T47D (cell line): ENCODE measurements at regions not wholly inside any gene's neighbourhood (a gene's known extent, or its start where the extent isn't known, plus 50 kb on each side); places are given as distances from the start of the nearest gene placed in this dataset.

Experiments
- DNase-seq, 2 experiments: peaks; one replicate each; pipeline versions ENCODE4 v3.0.0 to v3.0.0-alpha.2; 2011 to 2012; ENCODE audit warnings: low read depth in 1 of 2, low spot score in 1 of 2
- JUND ChIP-seq: IDR thresholded peaks from 2 replicates; pipeline ENCODE4 v1.6.1; 2012; ENCODE audit warnings: low read depth
- in situ Hi-C: cut with HindIII; loops from 2 replicates; pipeline ENCODE4 v1.10.0; 2016; ENCODE audit warnings: low sequenced_read_pairs, low pct_unique_long_range_greater_than_20kb

DNA sequence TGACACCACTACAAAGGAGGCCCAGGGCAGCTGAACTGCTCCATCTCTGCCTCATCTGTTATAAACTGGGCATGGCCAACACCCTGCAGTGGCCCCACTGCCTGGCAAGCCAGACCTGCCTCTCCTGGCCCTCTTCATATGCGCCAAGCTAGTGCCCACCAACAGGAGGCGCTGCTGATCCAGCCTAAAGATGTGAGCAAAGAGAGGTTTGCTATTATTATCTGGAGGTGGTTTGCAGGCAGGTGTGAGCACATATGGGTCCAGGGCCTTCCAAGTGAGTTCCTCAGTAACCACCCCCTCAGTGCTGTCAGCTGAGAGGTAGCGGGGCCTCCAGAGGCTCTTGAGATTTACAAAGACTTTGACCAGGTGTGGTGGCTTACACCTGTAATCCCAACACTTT is 232.2 kb downstream of the SYK start:
- in situ Hi-C loops, result no loop called here

DNA sequence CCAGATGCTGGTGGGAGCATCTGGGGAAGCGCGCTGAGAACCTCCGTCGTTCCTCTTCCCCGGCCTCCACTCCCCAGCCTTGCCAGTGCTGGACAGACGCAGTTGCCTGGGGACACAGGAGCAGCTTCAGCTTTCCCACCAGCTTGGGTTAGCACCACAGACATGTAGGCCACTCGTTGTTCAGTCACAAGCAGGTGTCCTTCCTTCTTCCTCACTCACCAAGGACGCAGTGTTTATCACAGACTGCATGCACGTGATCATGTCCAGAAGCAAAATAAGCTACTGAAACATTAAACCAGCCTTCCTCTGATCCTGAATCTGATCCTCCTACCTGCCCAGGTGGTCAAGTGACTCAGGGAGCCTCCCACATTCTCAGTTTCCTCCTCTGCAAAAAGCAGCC is 232.9 kb downstream of the SYK start:
- in situ Hi-C loops, result no loop called here
- DNase-seq, result no peak
- TF ChIP-seq JUND, result no peak

More for the DNA sequence above, 232.2 kb downstream of the SYK start:
- TF ChIP-seq JUND, result no peak
- DNase-seq, result no peak

- no peak for DNase-seq
- TF ChIP-seq JUND, result no peak
- in situ Hi-C loops, result no loop called here
These were observed 233.6 kb downstream of the SYK start for GRCh38 chr9:91034976-91035824.

DNA sequence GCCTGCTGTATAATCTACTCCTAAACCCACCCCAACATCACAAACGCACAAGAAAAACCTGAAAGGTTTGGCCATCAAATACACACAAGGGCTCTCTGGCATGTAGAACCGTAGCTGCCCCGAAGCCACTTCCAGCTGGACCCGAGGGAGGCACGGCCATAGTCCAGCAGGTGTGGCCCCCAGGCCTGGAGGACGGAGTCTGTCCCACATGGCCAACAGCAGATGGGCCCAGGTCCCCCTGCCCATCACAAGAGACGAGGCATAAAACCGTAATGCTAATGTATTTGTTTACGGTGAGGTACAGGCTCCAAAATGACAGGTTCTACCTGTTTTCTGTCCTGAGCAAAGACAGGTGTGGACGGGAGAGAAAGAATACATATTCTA is 234.2 kb downstream of the SYK start:
- peak in 1 of 2 experiments; percentile 52 for DNase-seq
- TF ChIP-seq JUND, result no peak
- in situ Hi-C loops, result no loop called here

GRCh38 chr9:91036356-91036755 is 234.7 kb downstream of the SYK start:
- no peak for TF ChIP-seq JUND
- in situ Hi-C loops, result no loop called here
- peak in 1 of 2 experiments; percentile 38 for DNase-seq

DNA sequence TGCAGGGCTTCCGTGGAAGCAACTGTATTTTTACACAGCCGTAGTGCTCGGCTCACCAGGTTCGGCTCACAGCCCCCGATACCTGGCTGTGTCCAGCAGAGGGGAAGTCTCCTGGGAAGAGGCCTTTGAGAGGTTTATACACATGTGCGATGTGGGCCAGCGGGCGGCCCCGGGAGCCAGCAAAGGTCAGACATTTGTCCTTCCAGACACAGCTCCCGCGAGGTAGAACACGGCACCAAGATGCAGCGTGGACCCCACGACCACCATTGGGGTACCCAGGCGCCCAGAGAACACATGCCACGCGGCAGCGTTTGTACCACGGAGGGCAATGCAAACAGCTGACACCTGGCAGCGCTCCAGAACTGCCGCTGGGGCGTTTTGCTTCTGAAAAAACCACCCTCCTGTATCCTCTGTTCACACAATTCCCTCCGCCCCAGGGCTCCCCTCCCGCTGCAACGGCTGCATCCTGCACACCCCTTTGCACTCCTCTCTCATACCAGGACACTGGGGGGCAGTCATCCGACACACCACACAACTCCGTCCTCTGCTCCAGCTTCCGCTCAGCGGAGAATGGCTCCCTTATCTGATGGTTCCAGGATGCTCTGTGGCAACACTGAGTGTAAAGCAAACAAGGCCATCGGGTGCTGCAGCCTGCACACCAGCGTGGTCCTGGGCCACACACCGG is 235.3 kb downstream of the SYK start:
- TF ChIP-seq JUND, result no peak
- DNase-seq, result peak in 1 of 2 experiments; percentile 82

GRCh38 chr9:91037511-91038482 is 236.2 kb downstream of the SYK start:
- no peak for DNase-seq
- no peak for TF ChIP-seq JUND
- in situ Hi-C loops, result no loop called here

More for the DNA sequence above, 235.3 kb downstream of the SYK start:
- in situ Hi-C loops, result no loop called here

DNA sequence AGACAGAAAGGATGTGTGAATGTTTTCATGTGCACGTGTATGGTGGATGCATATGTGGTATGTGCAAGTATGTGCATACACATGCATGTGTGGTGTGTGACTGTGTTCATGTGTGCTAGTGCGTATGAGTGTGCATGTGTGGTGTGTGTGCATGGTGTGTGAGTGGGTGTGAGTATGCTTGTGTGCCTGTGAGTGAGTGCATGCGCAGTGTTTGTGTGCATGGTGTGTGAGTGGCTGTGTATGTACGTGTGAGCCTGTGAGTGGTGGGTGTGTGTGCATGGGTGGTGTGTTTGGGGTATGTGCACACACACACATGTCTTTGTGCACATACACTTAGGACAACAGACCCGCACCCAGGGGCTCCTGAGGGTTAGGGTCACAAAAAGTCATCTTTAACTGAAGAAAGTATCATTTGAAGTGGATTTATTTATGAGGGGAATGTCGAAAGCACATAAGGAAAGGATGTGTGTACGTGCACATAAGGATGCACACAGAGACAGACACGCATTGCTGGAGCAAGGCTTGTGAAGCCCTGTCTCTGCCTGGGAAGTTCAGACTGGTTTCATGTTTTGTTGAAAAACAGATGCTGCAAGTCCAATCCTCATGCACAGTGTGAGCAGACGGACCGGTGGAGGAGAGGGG is 237.0 kb downstream of the SYK start:
- no peak for TF ChIP-seq JUND
- DNase-seq, result no peak

GRCh38 chr9:91039125-91039834 is 237.7 kb downstream of the SYK start:
- no peak for TF ChIP-seq JUND
- in situ Hi-C loops, result no loop called here
- DNase-seq, result no peak

More for the DNA sequence above, 237.0 kb downstream of the SYK start:
- in situ Hi-C loops, result no loop called here

DNA sequence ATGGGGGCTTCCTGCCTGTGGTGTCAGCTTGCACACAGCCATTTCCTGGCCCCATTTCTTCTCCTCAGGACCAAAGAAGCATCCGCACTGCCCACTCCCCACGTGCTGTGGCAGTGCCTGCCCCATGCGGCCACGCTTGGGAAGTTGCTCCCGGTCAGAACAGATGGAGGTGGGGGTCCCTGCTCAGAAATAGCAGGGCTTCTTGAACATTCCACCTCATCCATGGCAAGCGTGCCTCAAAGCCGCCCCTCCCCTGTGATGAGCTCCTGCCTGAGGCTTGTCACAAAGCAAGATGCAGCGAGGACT is 238.2 kb downstream of the SYK start:
- in situ Hi-C loops, result no loop called here
- no peak for DNase-seq
- no peak for TF ChIP-seq JUND

DNA sequence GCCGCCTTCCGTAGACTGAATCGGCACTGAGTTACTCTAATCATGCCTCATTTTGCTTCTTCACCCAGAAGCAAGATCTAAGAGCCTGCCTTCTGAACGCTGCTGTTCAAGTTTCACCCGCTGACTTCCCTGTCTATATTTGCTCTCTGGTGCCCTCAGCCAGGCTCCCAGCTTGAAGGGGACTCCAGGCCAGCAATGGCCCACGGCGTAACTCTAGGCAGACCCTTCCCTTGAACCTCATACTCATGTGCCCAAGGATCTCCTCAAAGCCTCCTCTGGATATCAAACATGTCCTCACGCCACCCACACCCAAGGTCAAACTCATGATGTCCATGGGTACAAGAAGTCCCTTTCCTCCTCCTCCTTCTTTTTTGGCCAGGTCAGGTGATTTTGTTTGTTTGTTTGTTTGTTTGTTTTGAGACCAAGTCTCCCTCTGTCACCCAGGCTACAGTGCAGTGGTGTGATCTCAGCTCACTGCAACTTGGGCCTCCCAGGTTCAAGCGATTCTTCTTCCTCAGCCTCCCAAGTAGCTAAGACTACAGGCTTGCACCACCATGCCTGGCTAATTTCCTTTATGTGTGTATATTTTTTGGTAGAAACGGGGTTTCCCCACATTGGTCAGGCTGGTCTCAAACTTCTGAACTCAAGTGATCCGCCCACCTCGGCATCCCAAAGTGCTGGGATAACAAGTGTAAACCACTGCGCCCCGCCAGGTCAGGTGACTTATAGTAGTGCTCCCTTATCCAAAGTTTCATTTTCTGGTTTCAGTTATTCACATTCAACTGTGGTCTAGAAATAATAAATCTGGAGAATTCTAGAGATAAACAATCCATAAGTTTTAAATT is 239.0 kb downstream of the SYK start:
- in situ Hi-C loops, result no loop called here
- TF ChIP-seq JUND, result no peak
- DNase-seq, result no peak
